C4-2B (cell line): ENCODE measurements at regions not wholly inside any gene's neighbourhood (a gene's known extent, or its start where the extent isn't known, plus 50 kb on each side); places are given as distances from the start of the nearest gene placed in this dataset.
"Not testable (repeated sequence)": the region's sequence is repeated elsewhere in the genome, so short reads cannot be mapped to it uniquely, and the experiment has no call there.

Experiments used
- H3K27ac ChIP-seq: fragments of 450-650 bp; 2 replicates; pipeline ENCODE4 v1.5.1; 2017
- ZFX ChIP-seq: fragments of 450-650 bp; IDR thresholded peaks from 2 replicates; pipeline ENCODE4 v1.6.1; 2017
- TF ChIP-seq, protein P1 (sequence below): fragments of 450-650 bp; conservative IDR thresholded peaks from 2 replicates; pipeline ENCODE4 v1.5.1; 2017; ENCODE audit warnings: mild to moderate bottlenecking

DNA sequence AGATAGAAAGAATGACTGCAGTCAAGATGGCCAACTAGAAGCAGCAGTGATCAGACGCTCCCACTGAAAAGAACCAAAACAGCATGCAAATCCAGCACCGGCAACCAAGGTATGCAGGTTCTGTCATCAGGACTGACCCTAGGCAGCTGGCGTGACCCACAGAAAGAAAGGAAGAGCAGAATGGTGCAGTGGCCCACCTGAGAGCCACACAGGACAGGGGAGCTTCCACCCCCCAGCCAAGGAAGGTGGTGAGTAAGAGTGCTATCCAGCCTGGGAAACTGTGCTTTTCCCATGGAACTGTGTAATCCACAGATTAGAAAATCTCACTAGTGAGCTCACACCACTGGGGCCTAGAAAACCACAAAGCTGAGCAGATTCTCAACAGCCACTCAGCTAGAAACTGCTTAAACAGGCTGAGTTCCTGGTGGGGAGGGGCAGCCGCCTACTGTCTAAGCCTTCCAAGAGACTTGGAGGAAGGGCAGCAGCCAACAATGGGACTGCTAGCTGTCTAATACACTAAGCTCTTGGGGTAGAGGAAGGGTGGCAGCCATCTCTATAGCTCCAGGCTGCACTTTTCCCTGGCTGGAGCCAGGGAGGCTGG lies 127.9 kb downstream of the EVA1A start:
- no peak overlapping the region for H3K27ac ChIP-seq
- TF ChIP-seq, protein P1, sequence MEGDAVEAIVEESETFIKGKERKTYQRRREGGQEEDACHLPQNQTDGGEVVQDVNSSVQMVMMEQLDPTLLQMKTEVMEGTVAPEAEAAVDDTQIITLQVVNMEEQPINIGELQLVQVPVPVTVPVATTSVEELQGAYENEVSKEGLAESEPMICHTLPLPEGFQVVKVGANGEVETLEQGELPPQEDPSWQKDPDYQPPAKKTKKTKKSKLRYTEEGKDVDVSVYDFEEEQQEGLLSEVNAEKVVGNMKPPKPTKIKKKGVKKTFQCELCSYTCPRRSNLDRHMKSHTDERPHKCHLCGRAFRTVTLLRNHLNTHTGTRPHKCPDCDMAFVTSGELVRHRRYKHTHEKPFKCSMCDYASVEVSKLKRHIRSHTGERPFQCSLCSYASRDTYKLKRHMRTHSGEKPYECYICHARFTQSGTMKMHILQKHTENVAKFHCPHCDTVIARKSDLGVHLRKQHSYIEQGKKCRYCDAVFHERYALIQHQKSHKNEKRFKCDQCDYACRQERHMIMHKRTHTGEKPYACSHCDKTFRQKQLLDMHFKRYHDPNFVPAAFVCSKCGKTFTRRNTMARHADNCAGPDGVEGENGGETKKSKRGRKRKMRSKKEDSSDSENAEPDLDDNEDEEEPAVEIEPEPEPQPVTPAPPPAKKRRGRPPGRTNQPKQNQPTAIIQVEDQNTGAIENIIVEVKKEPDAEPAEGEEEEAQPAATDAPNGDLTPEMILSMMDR: no peak
- TF ChIP-seq ZFX: no peak

DNA sequence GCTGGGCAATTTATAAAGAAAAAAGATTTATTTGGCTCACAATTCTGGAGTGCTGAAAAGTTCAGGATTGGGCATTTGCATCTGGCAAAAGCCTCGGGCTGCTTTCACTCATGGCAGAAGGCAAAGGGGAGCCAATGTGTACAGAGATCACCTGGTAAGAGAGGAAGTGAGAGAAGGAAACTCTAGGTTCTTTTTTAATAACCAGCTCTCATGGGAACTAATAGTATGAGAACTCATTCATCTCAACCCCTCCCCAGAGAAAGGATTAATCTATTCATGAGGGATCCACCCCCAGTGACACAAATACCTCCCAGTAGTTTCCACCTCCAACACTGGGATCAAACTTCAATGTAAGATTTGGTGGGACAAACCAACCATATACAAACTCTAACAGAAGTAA lies 129.0 kb downstream of the EVA1A start:
- H3K27ac ChIP-seq: no peak overlapping the region
- TF ChIP-seq ZFX: no peak
- TF ChIP-seq, protein P1: no peak

DNA sequence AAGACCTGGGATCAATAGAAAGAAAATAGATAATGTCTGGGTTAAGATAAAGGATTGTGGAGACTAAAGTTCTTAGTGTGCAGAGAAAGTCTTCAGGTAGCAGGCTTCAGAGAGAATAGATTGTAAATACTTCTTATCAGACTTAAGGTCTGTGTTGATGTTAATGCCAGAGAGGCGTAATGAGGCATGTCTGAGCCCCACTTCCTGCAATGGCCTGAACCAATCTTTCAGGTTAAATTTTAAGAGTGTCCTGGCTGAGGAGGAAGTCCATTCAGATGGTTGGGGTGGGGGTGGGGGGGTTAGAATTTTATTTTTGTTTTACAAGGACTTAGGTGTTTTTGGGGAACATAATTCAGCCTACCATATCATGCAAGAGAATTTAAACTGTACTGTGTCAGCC lies 129.5 kb downstream of the EVA1A start:
- no peak for TF ChIP-seq ZFX
- TF ChIP-seq, protein P1: no peak
- H3K27ac ChIP-seq: no peak overlapping the region

DNA sequence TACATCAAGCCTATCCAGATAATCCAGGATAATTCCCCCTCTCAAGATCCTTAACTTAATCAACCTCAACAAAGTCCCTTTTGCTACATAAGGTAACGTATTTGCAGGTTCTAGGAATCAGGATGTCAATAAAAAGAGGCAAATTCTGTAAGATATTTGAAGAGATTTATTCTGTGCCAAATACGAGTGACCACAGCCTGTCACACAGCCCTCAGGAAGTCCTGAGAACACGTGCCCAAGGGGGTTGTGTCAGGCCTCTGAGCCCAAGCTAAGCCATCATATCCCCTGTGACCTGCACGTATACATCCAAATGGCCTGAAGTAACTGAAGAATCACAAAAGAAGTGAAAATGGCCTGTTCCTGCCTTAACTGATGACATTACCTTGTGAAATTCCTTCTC lies 130.3 kb downstream of the EVA1A start:
- not testable (repeated sequence) for H3K27ac ChIP-seq

DNA sequence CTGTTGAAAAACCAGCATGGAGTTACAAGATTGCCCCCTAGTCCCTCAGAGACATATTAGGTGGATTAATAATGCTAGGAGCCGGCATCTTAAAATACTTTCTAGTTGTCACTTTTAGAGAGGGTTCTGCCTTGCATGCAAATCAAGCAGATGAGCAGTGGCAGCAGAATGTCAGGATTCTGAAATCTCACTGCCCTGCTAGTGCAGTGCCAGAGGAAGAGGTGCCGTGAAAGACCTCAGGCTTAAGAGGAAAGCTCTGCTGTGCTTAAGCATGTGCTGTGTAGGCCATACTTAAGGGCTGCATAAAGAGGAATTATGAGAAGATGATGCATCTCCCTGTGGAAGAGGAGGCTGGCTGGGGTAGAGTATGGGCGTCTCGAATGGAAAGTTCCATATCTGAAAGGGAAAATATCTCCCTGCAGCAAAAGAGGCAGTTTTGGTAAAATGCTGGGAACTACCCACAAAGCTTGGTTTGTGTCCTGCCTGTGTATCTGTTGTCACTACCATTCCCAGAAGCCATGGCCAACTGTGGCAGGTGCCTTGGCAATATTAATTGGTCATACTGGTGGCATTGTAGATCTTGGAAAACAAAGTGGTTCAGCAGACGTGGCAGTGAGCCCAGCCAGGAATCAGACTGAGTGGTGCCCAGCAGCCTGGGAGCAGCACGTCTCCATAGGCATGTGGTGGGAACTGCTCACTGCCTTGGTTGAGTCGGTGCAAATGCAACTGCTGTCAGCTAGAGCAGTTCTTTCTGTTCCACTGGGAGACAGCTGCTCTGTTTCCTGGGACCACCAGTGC lies 131.9 kb downstream of the EVA1A start:
- TF ChIP-seq ZFX: no peak
- TF ChIP-seq, protein P1: no peak
- H3K27ac ChIP-seq: no peak overlapping the region

DNA sequence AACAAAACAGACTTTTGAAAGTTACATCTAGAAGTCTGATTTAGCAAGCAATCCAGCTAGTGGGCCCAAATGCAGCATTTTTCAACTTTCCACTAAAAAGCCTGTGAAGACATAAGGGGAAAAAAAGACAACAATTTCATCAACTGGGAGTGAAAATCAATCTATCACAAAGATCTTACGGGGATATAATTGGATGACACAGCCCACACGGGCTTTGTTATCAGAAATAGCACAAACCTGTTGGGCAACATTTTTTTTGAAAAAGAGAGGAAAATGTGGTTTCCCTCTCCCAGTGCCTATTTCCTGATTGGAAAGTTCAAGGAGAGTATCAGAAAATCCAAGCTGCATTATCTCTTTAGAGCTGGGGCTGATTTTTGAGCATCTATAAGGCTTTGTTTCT lies 132.7 kb downstream of the EVA1A start:
- no peak overlapping the region for H3K27ac ChIP-seq
- TF ChIP-seq ZFX: no peak
- TF ChIP-seq, protein P1: no peak

DNA sequence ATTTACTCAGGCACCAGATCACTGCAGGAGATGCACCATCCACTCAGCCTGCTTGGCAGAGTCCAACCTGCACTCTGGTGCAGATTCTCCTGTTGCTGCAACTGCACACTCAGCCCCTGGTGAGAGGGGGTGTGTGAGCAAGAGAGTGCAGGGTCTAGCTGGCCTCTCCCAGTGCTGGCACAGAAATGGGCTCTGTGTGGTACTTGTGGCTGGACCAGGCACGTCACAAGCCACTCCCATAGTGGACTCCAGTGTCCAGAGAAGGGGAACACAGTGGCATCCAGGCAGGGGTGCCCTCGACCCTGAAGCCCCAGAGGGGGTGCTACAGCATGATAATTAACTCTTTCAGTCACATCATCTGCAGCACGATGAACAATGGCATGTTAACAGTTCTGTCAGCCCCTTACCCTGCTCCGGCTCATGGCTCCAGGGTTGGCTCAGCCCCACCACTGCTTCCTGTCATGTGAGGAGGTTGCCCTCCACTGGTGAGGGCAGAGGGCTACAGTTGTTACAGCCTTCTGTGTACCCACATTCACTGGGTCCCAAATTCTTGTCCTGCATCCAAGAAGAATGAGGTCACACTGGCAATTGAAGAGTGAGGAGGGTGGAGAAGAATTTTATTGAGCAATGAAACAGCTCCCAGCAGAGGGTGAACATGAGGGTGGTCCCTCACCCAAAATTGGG lies 135.7 kb downstream of the EVA1A start:
- H3K27ac ChIP-seq: no peak overlapping the region
- TF ChIP-seq, protein P1: no peak
- no peak for TF ChIP-seq ZFX
